Endothelial cell of hepatic sinusoid (primary cell): ENCODE measurements at regions not wholly inside any gene's neighbourhood (a gene's known extent, or its start where the extent isn't known, plus 50 kb on each side); places are given as distances from the start of the nearest gene placed in this dataset.

Experiments
- in situ Hi-C: cut with HindIII; loops from 2 replicates; pipeline ENCODE4 v1.10.0; 2017; ENCODE audit warnings: low sequenced_read_pairs

DNA sequence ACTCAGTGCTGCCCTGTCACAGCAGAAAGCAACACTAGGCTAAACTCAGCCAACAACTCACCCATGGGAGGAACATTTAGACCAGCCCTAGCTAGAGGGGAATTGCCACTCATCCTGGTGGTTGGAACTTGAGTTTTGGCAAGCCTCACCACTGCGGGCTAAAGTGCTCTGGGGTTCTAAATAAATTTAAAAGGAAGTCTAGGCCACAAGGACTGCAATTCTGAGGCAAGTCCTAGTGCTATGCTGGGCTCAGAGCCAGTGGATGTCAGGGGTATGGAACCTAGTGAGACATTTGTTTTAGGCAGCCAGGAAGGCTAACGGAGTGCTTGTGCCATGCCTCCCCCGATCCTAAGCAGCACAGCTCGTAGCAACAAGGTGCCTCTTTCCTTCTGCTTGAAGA lies 78.0 kb downstream of the RGS13 start:
- in situ Hi-C loops = no loop called here

DNA sequence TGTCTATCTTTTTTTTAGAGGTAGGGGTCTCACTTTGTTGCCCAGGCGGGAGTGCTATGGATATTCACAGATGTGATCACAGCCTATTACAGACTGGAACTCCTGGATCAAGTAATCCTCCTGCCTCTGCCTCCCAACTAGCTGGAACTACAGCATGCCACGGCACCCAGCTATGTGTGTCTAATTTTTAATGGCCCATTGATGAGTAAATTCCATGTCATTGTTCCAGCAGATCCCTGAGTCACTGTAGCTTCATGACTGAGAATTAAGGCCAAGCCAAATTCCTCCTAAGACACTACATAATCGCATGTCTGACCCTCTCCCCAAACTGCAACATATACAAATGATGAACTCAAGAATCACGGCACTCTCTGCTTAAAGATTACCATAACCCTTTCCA lies 84.2 kb upstream of the RGS2 start:
- in situ Hi-C loops = loop anchor here (5.0 kb wide), 1 partner anchor 57 kb away; no protein-coding TSS in a partner anchor

DNA sequence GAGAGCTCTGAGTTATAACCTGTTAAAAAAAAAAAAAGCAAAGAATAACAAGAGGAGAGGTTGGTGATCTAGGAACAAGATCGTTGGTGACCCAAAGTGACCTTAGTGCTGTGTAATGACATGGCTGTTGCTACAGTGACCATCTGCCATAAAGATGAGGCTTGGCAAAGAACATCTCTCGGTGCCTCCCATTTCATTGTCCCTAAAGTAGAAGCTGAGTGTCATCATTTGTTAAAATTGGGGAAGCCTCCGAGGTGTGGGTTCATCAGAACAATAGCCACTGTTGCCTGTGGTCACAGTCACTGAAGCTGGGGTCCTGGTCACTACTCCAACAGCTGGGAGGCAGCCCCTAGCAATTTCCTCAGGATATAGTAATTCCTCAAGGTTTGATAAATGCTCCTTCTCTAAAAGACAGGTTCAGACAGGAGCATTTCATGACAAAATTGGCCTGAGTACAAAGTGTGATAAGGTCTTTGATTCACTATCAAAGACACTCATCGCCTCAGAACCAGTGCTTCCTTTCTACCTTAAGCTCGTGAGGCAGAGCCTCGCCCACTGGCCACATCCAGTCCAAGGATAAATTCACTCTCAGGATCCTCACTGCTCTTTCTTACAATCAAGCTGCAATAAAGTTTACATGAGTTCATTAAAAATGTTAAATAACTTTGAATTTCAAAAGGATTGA lies 81.9 kb upstream of the RGS2 start:
- in situ Hi-C loops = loop anchor here (5.0 kb wide), 1 partner anchor 60 kb away; no protein-coding TSS in a partner anchor

- in situ Hi-C loops = loop anchor here (5.0 kb wide), 1 partner anchor 62 kb away; no protein-coding TSS in a partner anchor
Observed at GRCh38 chr1:192729500-192729899, 79.3 kb upstream of the RGS2 start.

GRCh38 chr1:192730198-192730597 lies 78.6 kb upstream of the RGS2 start:
- in situ Hi-C loops = no loop called here

DNA sequence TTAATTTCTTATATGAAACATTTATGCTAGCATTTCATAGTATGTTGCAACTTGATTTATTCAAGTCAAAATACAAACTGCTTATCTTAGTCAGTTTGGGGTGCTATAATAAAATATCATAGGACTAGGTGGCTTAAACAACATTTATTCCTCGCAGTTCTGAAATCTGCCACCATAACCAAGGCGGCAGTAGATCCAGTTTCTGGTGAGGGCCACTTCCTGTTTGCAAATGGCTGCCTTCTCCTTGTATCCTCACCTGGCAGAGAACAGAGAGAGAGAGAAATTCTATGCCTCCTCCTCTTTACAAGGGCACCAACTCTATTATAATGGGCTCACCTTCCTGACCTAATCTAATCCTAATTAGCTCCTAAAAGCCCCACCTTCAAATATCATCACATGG lies 76.1 kb upstream of the RGS2 start:
- in situ Hi-C loops = no loop called here

DNA sequence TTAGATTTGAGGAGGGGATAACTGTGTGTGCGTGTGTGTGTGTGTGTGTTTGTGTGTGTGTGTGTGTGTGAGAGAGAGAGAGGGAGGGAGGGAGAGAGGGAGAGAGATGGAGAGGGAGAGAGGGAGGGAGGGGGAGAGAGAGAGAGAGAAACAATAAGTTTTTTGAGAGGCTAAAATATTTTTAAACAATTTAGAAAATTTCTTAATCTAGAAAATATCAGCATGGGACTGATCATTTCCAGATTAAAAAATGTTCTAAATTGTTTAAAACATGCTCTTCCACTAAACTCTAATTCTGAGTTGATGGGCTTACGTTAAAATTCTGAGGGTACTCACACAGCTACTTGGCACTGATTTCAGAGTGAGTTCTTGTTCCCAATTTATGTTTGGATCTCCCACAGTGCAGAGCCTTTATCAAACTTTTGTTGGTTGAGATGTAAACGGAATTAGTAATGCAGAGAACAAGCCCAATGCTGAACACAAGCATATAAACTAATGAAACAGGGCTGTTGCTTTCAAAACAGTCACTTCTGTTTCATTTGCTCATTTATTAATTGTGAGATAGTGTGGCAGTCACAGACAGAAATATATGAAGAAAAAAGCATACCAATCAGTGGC lies 73.4 kb upstream of the RGS2 start:
- in situ Hi-C loops = no loop called here

- in situ Hi-C loops = no loop called here
Observed at GRCh38 chr1:192737306-192737705, 71.5 kb upstream of the RGS2 start.

DNA sequence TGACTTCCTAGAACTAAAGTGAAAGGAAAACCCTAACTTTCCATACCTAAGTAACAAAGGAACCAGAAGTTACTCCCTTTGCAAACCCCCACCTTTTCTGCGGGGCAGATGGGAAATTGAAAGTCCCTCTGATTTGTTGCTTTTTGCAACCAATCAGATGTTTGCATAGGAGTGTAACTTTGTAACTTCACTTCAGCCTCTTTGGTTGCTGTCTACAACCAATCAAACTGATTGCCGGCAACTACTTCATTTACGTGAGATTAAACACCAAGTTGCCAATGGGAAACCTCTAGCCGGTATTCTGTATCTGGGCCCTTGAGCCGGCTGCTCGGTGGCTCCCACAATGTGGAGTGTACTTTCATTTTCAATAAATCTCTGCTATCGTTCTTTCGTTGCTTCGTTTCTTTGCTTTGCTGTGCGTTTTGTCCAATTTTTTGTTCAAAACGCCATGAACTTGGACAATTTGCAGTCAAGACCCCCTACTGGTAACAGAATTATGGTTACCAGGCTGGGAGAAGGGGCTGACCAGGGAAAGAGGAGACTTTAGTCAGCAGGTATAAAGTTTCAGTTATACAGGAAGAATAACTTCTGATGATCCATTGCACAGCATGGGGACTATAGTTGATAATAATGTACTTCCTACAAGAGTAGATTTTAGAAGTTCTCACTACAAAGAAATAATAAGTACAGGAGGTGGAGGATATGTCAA lies 69.2 kb upstream of the RGS2 start:
- in situ Hi-C loops = no loop called here

- in situ Hi-C loops = no loop called here
Observed at GRCh38 chr1:192740214-192740613, 68.6 kb upstream of the RGS2 start.

- in situ Hi-C loops = no loop called here
Observed at GRCh38 chr1:192741095-192741494, 67.7 kb upstream of the RGS2 start.

DNA sequence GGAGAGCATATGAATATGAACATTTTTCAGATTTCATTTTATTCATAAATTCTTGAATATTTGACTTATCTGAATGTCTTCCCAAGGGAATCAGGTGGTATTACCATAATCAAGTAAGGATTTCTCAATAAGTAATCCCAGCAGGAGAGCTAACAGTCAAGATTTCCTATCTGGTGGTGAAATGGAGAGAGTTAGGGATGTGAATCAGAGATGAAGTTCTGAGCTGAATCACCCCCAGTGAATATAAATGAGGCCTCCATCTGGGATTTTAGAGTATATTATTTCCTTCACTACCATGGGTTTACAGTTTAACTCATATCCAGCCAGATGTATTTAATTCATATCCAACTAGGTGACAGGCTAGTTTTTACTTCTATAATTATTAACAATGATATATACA lies 61.5 kb upstream of the RGS2 start:
- in situ Hi-C loops = no loop called here

DNA sequence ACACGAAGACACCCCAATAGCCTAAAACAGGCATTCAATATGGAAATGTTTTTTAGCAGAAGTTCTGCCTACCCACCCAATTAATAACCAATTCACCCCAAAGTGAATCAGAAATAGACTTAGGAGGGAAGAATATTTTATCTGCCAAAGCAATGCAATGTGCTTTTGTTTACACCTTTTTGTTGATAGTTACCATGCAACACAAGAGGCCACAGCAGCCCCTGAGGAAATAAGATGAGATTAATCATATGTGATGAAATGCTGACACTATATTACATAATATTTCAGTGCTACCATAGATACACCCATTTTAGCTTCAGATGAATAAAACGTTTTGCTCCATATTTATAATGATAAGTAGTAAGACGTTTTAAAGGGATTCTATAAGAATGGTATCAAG lies 60.9 kb upstream of the RGS2 start:
- in situ Hi-C loops = no loop called here

- in situ Hi-C loops = no loop called here
Observed at GRCh38 chr1:192749349-192749748, 59.5 kb upstream of the RGS2 start.

DNA sequence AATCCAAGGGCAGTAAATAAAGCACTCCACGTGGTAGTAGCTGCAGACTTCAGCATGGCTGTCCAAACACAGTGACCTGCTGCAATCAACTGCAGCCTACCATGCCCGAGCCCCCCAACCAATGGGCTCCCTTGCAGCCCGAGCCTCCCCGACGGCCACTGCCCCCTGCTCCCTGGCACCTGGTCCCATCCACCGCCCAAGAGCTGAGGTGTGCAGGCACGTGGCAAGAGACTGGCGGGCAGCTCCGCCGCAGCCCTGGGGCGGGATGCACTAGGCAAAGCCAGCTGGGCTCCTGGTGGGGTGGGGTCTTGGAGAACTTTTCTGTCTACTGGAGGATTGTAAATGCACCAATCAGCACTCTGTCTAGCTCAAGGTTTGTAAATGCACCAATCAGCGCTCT lies 57.6 kb upstream of the RGS2 start:
- in situ Hi-C loops = no loop called here

- in situ Hi-C loops = no loop called here
Observed at GRCh38 chr1:192756314-192756713, 52.5 kb upstream of the RGS2 start.

- in situ Hi-C loops = no loop called here
Observed at GRCh38 chr1:192756847-192757246, 52.0 kb upstream of the RGS2 start.

DNA sequence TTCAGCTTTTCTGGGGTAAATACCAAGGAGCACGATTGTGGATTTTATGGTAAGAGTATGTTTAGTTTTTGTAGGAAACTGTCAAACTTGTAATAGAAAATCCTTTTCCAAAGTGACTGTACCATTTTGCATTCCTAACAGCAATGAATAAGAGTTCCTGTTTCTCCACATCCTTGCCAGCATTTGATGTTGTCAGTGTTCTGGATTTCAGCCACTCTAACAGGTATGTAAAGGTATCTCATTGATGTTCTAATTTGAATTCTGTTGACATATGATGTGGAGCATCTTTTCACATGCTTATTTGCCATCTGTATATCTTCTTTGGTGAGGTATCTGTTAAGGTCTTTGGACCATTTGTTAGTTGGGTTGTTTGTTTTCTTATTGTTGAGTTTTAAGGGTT lies 50.3 kb upstream of the RGS2 start:
- in situ Hi-C loops = no loop called here
